ENCODE measurements at regions not wholly inside any gene's neighbourhood (a gene's known extent, or its start where the extent isn't known, plus 50 kb on each side); places are given as distances from the start of the nearest gene placed in this dataset.
A peak's percentile ranks its signal among the peaks of the same experiment; 100 is the strongest.

- no peak overlapping the region for H3K4me3 ChIP-seq
- H3K4me1 ChIP-seq (replicated peaks in 1 of 2) = peaks cover 0 to 7% of the 10 kb centered on the region in 2 donors
- ATAC-seq (replicated peaks in 6 of 8) = no peak
- H3K27ac ChIP-seq = no peak overlapping the region
- in situ Hi-C loops (cut with MboI; ENCODE audit: low pct_unique_long_range_greater_than_20kb in 2 of 9, low sequenced_read_pairs in 9 of 9, unreplicated experiment in 9 of 9) = no loop called here
- WGBS, 10 experiments = 31 to 100% (median 72%) methylated on average over 1 to 4 of the region's 4 CpGs
Observed at GRCh38 chr7:25279705-25280104, 51.4 kb upstream of the NPVF start.

DNA sequence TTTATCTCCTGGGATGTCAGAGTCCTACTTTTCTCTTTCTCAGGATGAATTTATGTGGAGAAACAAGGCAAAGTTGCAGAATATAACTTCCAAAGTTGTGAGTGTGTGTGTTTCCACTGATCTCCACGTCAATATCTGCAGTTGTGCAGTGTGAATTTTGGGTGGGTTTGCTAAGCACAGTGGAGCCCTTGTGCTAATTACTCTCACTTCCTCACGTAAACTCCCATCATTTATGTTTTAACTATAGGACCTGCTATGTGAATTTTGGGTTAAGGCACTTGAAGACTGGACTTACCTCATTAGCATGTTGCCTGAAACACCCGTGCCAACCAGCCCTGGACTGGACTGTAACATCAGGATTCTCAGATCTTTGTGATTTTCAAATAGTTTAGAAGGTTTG, 51.9 kb upstream of the NPVF start:
- Histone ChIP-seq H3K4me1 (replicated peaks in 1 of 2) (peaks cover 0 to 7% of the 10 kb centered on the region in 2 donors), H3K4me3 (no peak overlapping the region), H3K27ac (no peak overlapping the region)
- 0 to 87% (median 52%) methylated on average over 1 to 3 of the region's 3 CpGs; no CpG with 5 or more reads in 2 of the 10 experiments for WGBS, 10 experiments
- in situ Hi-C loops (cut with MboI; ENCODE audit: low pct_unique_long_range_greater_than_20kb in 2 of 9, low sequenced_read_pairs in 9 of 9, unreplicated experiment in 9 of 9) = no loop called here
- no peak for ATAC-seq (replicated peaks in 6 of 8)

- in situ Hi-C loops (cut with MboI; ENCODE audit: low pct_unique_long_range_greater_than_20kb in 2 of 9, low sequenced_read_pairs in 9 of 9, unreplicated experiment in 9 of 9) = no loop called here
- WGBS, 10 experiments = 42 to 94% (median 83%) methylated on average over 1 to 8 of the region's 8 CpGs; no CpG with 5 or more reads in 3 of the 10 experiments
- H3K4me3 ChIP-seq = no peak overlapping the region
- no peak for ATAC-seq (replicated peaks in 6 of 8)
- H3K4me1 ChIP-seq (replicated peaks in 1 of 2) = peaks cover 0 to 7% of the 10 kb centered on the region in 2 donors
- no peak overlapping the region for H3K27ac ChIP-seq
Observed at GRCh38 chr7:25282194-25282593, 53.9 kb upstream of the NPVF start.

GRCh38 chr7:25286756-25287155, 58.5 kb upstream of the NPVF start:
- in situ Hi-C loops (cut with MboI; ENCODE audit: low pct_unique_long_range_greater_than_20kb in 2 of 9, low sequenced_read_pairs in 9 of 9, unreplicated experiment in 9 of 9) = no loop called here
- Histone ChIP-seq H3K4me1 (replicated peaks in 1 of 2) (peaks cover 0 to 2% of the 10 kb centered on the region in 2 donors), H3K27ac (no peak overlapping the region), H3K4me3 (no peak overlapping the region)
- ATAC-seq (replicated peaks in 6 of 8) = no peak

- 50 to 100% (median 92%) methylated on average over 2 to 6 of the region's 6 CpGs for WGBS, 10 experiments
- ATAC-seq (replicated peaks in 6 of 8) = no peak
- no peak overlapping the region for H3K4me3 ChIP-seq
- in situ Hi-C loops (cut with MboI; ENCODE audit: low pct_unique_long_range_greater_than_20kb in 2 of 9, low sequenced_read_pairs in 9 of 9, unreplicated experiment in 9 of 9) = no loop called here
- H3K4me1 ChIP-seq (replicated peaks in 1 of 2) = peaks cover 0 to 4% of the 10 kb centered on the region in 2 donors
- no peak overlapping the region for H3K27ac ChIP-seq
Observed at GRCh38 chr7:25287291-25287690, 59.0 kb upstream of the NPVF start.

GRCh38 chr7:25288556-25289307, 60.4 kb upstream of the NPVF start:
- in situ Hi-C loops (cut with MboI; ENCODE audit: low pct_unique_long_range_greater_than_20kb in 2 of 9, low sequenced_read_pairs in 9 of 9, unreplicated experiment in 9 of 9) = no loop called here

GRCh38 chr7:25289518-25289917, 61.2 kb upstream of the NPVF start:
- Histone ChIP-seq H3K4me1 (replicated peaks in 1 of 2) (peaks cover 0 to 10% of the 10 kb centered on the region in 2 donors), H3K27ac (no peak overlapping the region), H3K4me3 (no peak overlapping the region)
- peak in 2 of 8 experiments; percentile 29 to 75 for ATAC-seq (replicated peaks in 6 of 8)
- 0 to 82% (median 71%) methylated on average over 1 of the region's 1 CpG; no CpG with 5 or more reads in 4 of the 10 experiments for WGBS, 10 experiments
- in situ Hi-C loops (cut with MboI; ENCODE audit: low pct_unique_long_range_greater_than_20kb in 2 of 9, low sequenced_read_pairs in 9 of 9, unreplicated experiment in 9 of 9) = no loop called here

More at GRCh38 chr7:25288556-25289307, 60.4 kb upstream of the NPVF start:
- Histone ChIP-seq H3K27ac (no peak overlapping the region), H3K4me1 (replicated peaks in 1 of 2) (peaks cover 0 to 10% of the 10 kb centered on the region in 2 donors), H3K4me3 (no peak overlapping the region)
- 17 to 95% (median 86%) methylated on average over 1 to 6 of the region's 6 CpGs; no CpG with 5 or more reads in 4 of the 10 experiments for WGBS, 10 experiments
- ATAC-seq (replicated peaks in 6 of 8) = peak in 3 of 8 experiments; percentile 9 to 84 (median 38)

- 50 to 100% (median 89%) methylated on average over 1 to 3 of the region's 3 CpGs; no CpG with 5 or more reads in 1 of the 10 experiments for WGBS, 10 experiments
- in situ Hi-C loops (cut with MboI; ENCODE audit: low pct_unique_long_range_greater_than_20kb in 2 of 9, low sequenced_read_pairs in 9 of 9, unreplicated experiment in 9 of 9) = no loop called here
- Histone ChIP-seq H3K27ac (no peak overlapping the region), H3K4me1 (replicated peaks in 1 of 2) (peaks cover 0 to 20% of the 10 kb centered on the region in 2 donors), H3K4me3 (no peak overlapping the region)
- ATAC-seq (replicated peaks in 6 of 8) = no peak
Observed at GRCh38 chr7:25294624-25295023, 66.3 kb upstream of the NPVF start.

DNA sequence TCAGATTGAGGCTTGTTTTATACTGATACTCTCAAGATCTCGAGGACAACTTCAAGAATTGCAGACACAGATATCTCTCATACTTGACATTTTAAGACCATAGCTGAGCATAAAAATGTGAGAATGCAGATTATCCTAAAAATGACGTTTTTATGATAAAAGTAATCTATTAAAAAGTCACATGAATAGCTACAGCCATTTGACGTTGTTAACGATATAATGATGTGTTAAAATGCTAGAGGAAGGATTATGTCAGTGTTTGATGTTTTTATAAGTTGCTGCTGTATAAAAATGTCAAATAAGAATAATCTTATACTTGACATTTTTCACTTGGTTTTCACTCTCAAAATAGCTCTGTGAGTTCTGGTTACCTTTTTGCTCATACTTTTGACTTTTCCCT, 67.1 kb upstream of the NPVF start:
- no peak for ATAC-seq (replicated peaks in 6 of 8)
- Histone ChIP-seq H3K4me3 (no peak overlapping the region), H3K27ac (no peak overlapping the region), H3K4me1 (replicated peaks in 1 of 2) (peaks cover 0 to 20% of the 10 kb centered on the region in 2 donors)
- WGBS, 10 experiments = 35 to 100% (median 84%) methylated on average over 1 to 4 of the region's 4 CpGs
- in situ Hi-C loops (cut with MboI; ENCODE audit: low pct_unique_long_range_greater_than_20kb in 2 of 9, low sequenced_read_pairs in 9 of 9, unreplicated experiment in 9 of 9) = no loop called here

- Histone ChIP-seq H3K4me3 (no peak overlapping the region), H3K27ac (no peak overlapping the region), H3K4me1 (replicated peaks in 1 of 2) (peaks cover 0 to 20% of the 10 kb centered on the region in 2 donors)
- WGBS, 10 experiments = 80 to 100% (median 100%) methylated on average over 1 to 3 of the region's 3 CpGs; no CpG with 5 or more reads in 3 of the 10 experiments
- in situ Hi-C loops (cut with MboI; ENCODE audit: low pct_unique_long_range_greater_than_20kb in 2 of 9, low sequenced_read_pairs in 9 of 9, unreplicated experiment in 9 of 9) = no loop called here
- no peak for ATAC-seq (replicated peaks in 6 of 8)
Observed at GRCh38 chr7:25296086-25296485, 67.8 kb upstream of the NPVF start.

DNA sequence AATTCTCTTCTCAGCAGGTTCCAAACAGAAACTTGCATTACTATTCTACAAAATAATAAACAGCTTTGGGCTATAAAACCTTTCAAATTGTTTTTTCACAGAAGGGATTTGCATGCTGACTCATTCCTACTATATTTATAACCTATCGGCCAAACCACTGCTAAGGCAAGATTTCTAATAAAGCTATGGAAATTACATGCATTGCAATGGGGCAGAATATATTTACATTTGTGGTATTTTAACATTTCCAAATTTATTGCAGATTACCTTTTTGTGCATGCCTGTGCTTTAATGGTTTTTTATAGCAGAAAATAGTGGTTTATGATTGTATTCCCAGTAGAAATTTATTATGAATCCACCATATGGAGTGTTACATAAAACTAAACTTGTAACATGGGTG, 69.0 kb upstream of the NPVF start:
- 0 to 86% (median 40%) methylated on average over 1 of the region's 1 CpG; no CpG with 5 or more reads in 2 of the 10 experiments for WGBS, 10 experiments
- ATAC-seq (replicated peaks in 6 of 8) = peak in 4 of 8 experiments; percentile 51 to 77 (median 56)
- no peak overlapping the region for H3K27ac ChIP-seq
- no peak overlapping the region for H3K4me3 ChIP-seq
- H3K4me1 ChIP-seq (replicated peaks in 1 of 2) = peaks cover 0 to 19% of the 10 kb centered on the region in 2 donors
- in situ Hi-C loops (cut with MboI; ENCODE audit: low pct_unique_long_range_greater_than_20kb in 2 of 9, low sequenced_read_pairs in 9 of 9, unreplicated experiment in 9 of 9) = no loop called here

GRCh38 chr7:25303281-25304181, 75.2 kb upstream of the NPVF start:
- WGBS, 10 experiments = 0 to 100% (median 67%) methylated on average over 1 to 3 of the region's 3 CpGs; no CpG with 5 or more reads in 1 of the 10 experiments
- ATAC-seq (replicated peaks in 6 of 8) = peak in 6 of 8 experiments; percentile 52 to 81 (median 64)
- in situ Hi-C loops (cut with MboI; ENCODE audit: low pct_unique_long_range_greater_than_20kb in 2 of 9, low sequenced_read_pairs in 9 of 9, unreplicated experiment in 9 of 9) = loop anchor here in 2 of 9 experiments (10.0 kb wide), 1 partner anchor 81 kb away; no protein-coding TSS in a partner anchor
- H3K4me3 ChIP-seq = no peak overlapping the region
- H3K27ac ChIP-seq = no peak overlapping the region
- H3K4me1 ChIP-seq (replicated peaks in 1 of 2) = peaks cover 7 to 12% of the 10 kb centered on the region in 2 donors

DNA sequence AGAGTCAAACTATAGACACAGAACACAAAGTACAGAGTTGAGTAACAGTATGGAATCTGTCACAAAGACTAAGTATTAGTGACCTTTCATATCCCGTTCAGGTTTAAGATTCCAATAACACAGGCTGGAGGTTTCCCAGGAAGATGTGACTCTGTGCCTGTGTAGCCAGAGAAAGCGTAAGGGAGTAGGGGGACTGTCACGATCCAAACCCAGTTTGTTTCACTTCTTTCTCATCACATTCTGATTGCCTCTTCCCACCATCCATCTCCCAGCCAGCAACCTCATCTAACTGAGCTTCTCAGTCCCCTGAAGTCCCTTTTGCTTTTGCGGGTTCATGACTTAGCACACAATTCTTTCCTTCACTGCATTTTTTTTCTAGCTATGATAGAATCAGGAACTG, 76.4 kb upstream of the NPVF start:
- in situ Hi-C loops (cut with MboI; ENCODE audit: low pct_unique_long_range_greater_than_20kb in 2 of 9, low sequenced_read_pairs in 9 of 9, unreplicated experiment in 9 of 9) = loop anchor here in 2 of 9 experiments (10.0 kb wide), 1 partner anchor 80 kb away; no protein-coding TSS in a partner anchor
- WGBS, 10 experiments = 7 to 100% (median 48%) methylated on average over 1 to 4 of the region's 4 CpGs; no CpG with 5 or more reads in 2 of the 10 experiments
- Histone ChIP-seq H3K4me1 (replicated peaks in 1 of 2) (peaks cover 15 to 17% of the 10 kb centered on the region in 2 donors), H3K27ac (no peak overlapping the region), H3K4me3 (no peak overlapping the region)
- no peak for ATAC-seq (replicated peaks in 6 of 8)
